NT2/D1 (cell line): ENCODE measurements at regions not wholly inside any gene's neighbourhood (a gene's known extent, or its start where the extent isn't known, plus 50 kb on each side); places are given as distances from the start of the nearest gene placed in this dataset.

Experiments used
- YY1 ChIP-seq: IDR thresholded peaks from 2 replicates; pipeline ENCODE4 v1.6.1; 2011; ENCODE audit not compliant: insufficient read length, insufficient read depth
- ZNF274 ChIP-seq: IDR thresholded peaks from 2 replicates; pipeline ENCODE4 v1.6.1; 2011; ENCODE audit warnings: mild to moderate bottlenecking, low read depth, low read length

GRCh38 chr12:127987199-127987901 is 279.6 kb upstream of the TMEM132C start:
- TF ChIP-seq ZNF274 (no peak), YY1 (no peak)
